PC-9 (cell line): ENCODE measurements at regions not wholly inside any gene's neighbourhood (a gene's known extent, or its start where the extent isn't known, plus 50 kb on each side); places are given as distances from the start of the nearest gene placed in this dataset.

Experiments used
- BruUV-seq: library from RNA; stranded (reverse); fragments of 400-500 nt; replicated peaks from 2 replicates; lab custom pipeline; 2021; lab: Mats Ljungman, UMichigan
- CTCF ChIA-PET: fragments of 300-600 bp; sonication (Branson Sonifier 250); formaldehyde crosslinking; loops from one replicate; lab custom pipeline; 2022; ENCODE audit warnings: antibody characterized with exemption; lab: Charles Lee
- POLR2A ChIA-PET: fragments of 300-600 bp; sonication (Branson Sonifier 250); formaldehyde crosslinking; loops from one replicate; lab custom pipeline; 2022; ENCODE audit warnings: antibody characterized with exemption; ENCODE audit not compliant: unreplicated experiment; lab: Charles Lee
- DNase-seq, 2 experiments: peaks; one replicate each; pipeline versions ENCODE4 v3.0.0 to v3.0.0-alpha.2; 2015 to 2022; ENCODE audit warnings: mixed read lengths in 1 of 2
- H2AFZ ChIP-seq: fragments of 200-600 bp; sonication (generic); 2 replicates; pipeline ENCODE4 v1.8.1; 2017; ENCODE audit warnings: antibody characterized with exemption
- H3F3A ChIP-seq: fragments of 200-600 bp; sonication (generic); 2 replicates; pipeline ENCODE4 v1.8.1; 2017; ENCODE audit warnings: antibody characterized with exemption, mild to moderate bottlenecking, low read depth; ENCODE audit not compliant: insufficient read depth
- H3K27ac ChIP-seq: fragments of 200-600 bp; sonication (generic); 2 replicates; pipeline ENCODE4 v1.6.1; 2016; ENCODE audit warnings: mixed run types
- H3K27me3 ChIP-seq: fragments of 200-600 bp; sonication (generic); 2 replicates; pipeline ENCODE4 v1.6.1; 2016; ENCODE audit warnings: low read depth, mixed run types; ENCODE audit not compliant: insufficient read depth
- H3K36me3 ChIP-seq: fragments of 200-600 bp; sonication (generic); 2 replicates; pipeline ENCODE4 v1.6.1; 2016; ENCODE audit warnings: low read depth, mixed run types
- H3K4me1 ChIP-seq: fragments of 200-600 bp; sonication (generic); replicated peaks from 2 replicates; pipeline ENCODE4 v1.6.1; 2016; ENCODE audit warnings: mixed run types; ENCODE audit not compliant: insufficient read depth
- H3K4me2 ChIP-seq: fragments of 200-600 bp; sonication (generic); 2 replicates; pipeline ENCODE4 v1.6.1; 2017; ENCODE audit warnings: mixed run types
- H3K4me3 ChIP-seq: fragments of 200-600 bp; sonication (generic); 2 replicates; pipeline ENCODE4 v1.6.1; 2016; ENCODE audit warnings: mixed run types
- H3K79me2 ChIP-seq: fragments of 200-600 bp; sonication (generic); 2 replicates; pipeline ENCODE4 v1.6.1; 2017; ENCODE audit warnings: low read depth, mixed run types
- H3K9me2 ChIP-seq: fragments of 200-600 bp; sonication (generic); 2 replicates; pipeline ENCODE4 v1.8.1; 2017; ENCODE audit warnings: mild to moderate bottlenecking; ENCODE audit not compliant: insufficient read depth
- H3K9me3 ChIP-seq: fragments of 200-600 bp; sonication (generic); 2 replicates; pipeline ENCODE4 v1.8.1; 2016; ENCODE audit warnings: low read depth; ENCODE audit not compliant: insufficient read depth
- H4K20me1 ChIP-seq: fragments of 200-600 bp; sonication (generic); 2 replicates; pipeline ENCODE4 v1.8.1; 2017; ENCODE audit not compliant: insufficient read depth
- EZH2 ChIP-seq: fragments of 200-600 bp; sonication (generic); IDR thresholded peaks from 2 replicates; pipeline ENCODE4 v1.8.0; 2017; ENCODE audit warnings: antibody characterized with exemption, low read depth
- intact Hi-C: fragments of 100-400 bp; cut with micrococcal nuclease; formaldehyde crosslinking; loops from one replicate; pipeline ENCODE4 v1.10.0; 2022; ENCODE audit not compliant: unreplicated experiment
- TF ChIP-seq, protein P1 (sequence below): fragments of 200-600 bp; sonication (generic); conservative IDR thresholded peaks from 2 replicates; pipeline ENCODE4 v1.6.1; 2017; ENCODE audit warnings: mixed run types, antibody characterized with exemption, mild to moderate bottlenecking, moderate library complexity

DNA sequence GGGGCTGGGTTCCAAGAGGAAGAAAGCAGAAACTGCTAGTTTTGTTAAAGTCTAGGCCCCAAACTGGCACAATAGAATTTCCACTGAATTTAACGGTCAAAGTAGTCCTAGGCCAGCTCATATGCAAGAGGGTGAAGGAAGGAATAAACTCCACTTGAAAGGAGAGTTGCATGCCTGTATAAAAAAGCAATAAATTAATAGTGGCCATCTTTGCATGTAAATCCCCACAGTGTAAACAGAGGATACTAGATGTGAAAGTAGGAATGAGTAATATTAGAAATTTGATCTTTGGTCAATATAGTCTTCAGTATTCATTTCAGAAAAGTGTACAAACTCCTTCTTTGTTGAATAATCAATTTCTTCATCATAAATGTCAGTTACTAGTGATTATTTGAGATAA, 403.1 kb downstream of the TMEM232 start:
- POLR2A ChIA-PET: no interaction called here

DNA sequence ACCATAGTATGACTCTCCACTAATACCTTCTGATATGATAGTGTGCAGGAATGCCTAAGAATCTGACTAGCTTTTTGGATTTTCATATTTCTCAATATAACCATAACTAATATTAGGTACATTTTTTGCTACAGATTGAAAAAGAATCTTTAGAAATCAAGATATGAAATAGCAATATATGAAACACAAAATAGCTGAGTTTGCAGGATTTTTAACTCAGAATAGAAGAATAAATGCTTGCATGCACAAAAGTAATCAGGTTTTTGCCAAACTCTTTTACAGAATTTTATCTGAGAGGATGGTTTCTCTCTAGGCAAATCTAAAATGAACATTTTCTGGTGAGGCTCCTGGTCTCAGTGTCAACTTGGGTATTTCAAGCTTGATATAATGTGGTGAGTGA, 402.6 kb downstream of the TMEM232 start:
- Histone ChIP-seq H3K27ac (no peak overlapping the region), H3K9me2 (no peaks in the 10 kb centered on the region), H3K27me3 (no peaks in the 10 kb centered on the region), H3K36me3 (no peaks in the 10 kb centered on the region), H3K79me2 (no peaks in the 10 kb centered on the region), H4K20me1 (no peaks in the 10 kb centered on the region), H3K9me3 (no peaks in the 10 kb centered on the region), H3K4me2 (no peak overlapping the region), H3F3A (no peaks in the 10 kb centered on the region), H3K4me1 (no peaks in the 10 kb centered on the region), H2AFZ (no peak overlapping the region), H3K4me3 (no peak overlapping the region)
- no peak for TF ChIP-seq EZH2
- TF ChIP-seq, protein P1, sequence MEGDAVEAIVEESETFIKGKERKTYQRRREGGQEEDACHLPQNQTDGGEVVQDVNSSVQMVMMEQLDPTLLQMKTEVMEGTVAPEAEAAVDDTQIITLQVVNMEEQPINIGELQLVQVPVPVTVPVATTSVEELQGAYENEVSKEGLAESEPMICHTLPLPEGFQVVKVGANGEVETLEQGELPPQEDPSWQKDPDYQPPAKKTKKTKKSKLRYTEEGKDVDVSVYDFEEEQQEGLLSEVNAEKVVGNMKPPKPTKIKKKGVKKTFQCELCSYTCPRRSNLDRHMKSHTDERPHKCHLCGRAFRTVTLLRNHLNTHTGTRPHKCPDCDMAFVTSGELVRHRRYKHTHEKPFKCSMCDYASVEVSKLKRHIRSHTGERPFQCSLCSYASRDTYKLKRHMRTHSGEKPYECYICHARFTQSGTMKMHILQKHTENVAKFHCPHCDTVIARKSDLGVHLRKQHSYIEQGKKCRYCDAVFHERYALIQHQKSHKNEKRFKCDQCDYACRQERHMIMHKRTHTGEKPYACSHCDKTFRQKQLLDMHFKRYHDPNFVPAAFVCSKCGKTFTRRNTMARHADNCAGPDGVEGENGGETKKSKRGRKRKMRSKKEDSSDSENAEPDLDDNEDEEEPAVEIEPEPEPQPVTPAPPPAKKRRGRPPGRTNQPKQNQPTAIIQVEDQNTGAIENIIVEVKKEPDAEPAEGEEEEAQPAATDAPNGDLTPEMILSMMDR: no peak
- intact Hi-C loops: no loop called here
- DNase-seq: no peak
- ChIA-PET POLR2A (no interaction called here), CTCF (no interaction called here)
- no TSS peak for BruUV-seq

More for the DNA sequence above, 403.1 kb downstream of the TMEM232 start:
- BruUV-seq: no TSS peak
- no peaks in the 10 kb centered on the region for H3F3A ChIP-seq
- CTCF ChIA-PET: no interaction called here
- H3K79me2 ChIP-seq: no peaks in the 10 kb centered on the region
- H2AFZ ChIP-seq: no peak overlapping the region
- H3K4me3 ChIP-seq: no peak overlapping the region
- no peaks in the 10 kb centered on the region for H3K36me3 ChIP-seq
- DNase-seq: no peak
- TF ChIP-seq, protein P1: no peak
- no peak for TF ChIP-seq EZH2
- no peaks in the 10 kb centered on the region for H4K20me1 ChIP-seq
- intact Hi-C loops: no loop called here
- H3K27me3 ChIP-seq: no peaks in the 10 kb centered on the region
- H3K9me3 ChIP-seq: no peaks in the 10 kb centered on the region
- H3K9me2 ChIP-seq: no peaks in the 10 kb centered on the region
- no peak overlapping the region for H3K4me2 ChIP-seq
- H3K4me1 ChIP-seq: no peaks in the 10 kb centered on the region
- H3K27ac ChIP-seq: no peak overlapping the region

GRCh38 chr5:110324876-110325275, 401.6 kb downstream of the TMEM232 start:
- H3K27me3 ChIP-seq: no peaks in the 10 kb centered on the region
- H3K4me1 ChIP-seq: no peaks in the 10 kb centered on the region
- no peak overlapping the region for H3K4me2 ChIP-seq
- no TSS peak for BruUV-seq
- H3K79me2 ChIP-seq: no peaks in the 10 kb centered on the region
- H4K20me1 ChIP-seq: no peaks in the 10 kb centered on the region
- ChIA-PET CTCF (no interaction called here), POLR2A (no interaction called here)
- no peaks in the 10 kb centered on the region for H3F3A ChIP-seq
- no peak for DNase-seq
- no peak overlapping the region for H2AFZ ChIP-seq
- H3K9me2 ChIP-seq: no peaks in the 10 kb centered on the region
- no peak overlapping the region for H3K27ac ChIP-seq
- H3K36me3 ChIP-seq: no peaks in the 10 kb centered on the region
- no peak overlapping the region for H3K4me3 ChIP-seq
- intact Hi-C loops: no loop called here
- no peaks in the 10 kb centered on the region for H3K9me3 ChIP-seq
- TF ChIP-seq, protein P1: no peak
- no peak for TF ChIP-seq EZH2
